DND-41 (cell line): ENCODE measurements at regions not wholly inside any gene's neighbourhood (a gene's known extent, or its start where the extent isn't known, plus 50 kb on each side); places are given as distances from the start of the nearest gene placed in this dataset.

ENCODE experiments used
- CTCF ChIP-seq: IDR thresholded peaks from 2 replicates; pipeline ENCODE4 v1.5.1; 2012; ENCODE audit warnings: borderline replicate concordance, low read length, moderate library complexity, mild to moderate bottlenecking; ENCODE audit not compliant: poor library complexity, severe bottlenecking; ENCODE audit errors: extremely low read depth
- EZH2 ChIP-seq: IDR thresholded peaks from 3 replicates; pipeline ENCODE4 v1.6.1; 2012; ENCODE audit warnings: borderline replicate concordance, low read depth, mild to moderate bottlenecking, moderate library complexity, low read length, inconsistent platforms; ENCODE audit not compliant: severe bottlenecking

DNA sequence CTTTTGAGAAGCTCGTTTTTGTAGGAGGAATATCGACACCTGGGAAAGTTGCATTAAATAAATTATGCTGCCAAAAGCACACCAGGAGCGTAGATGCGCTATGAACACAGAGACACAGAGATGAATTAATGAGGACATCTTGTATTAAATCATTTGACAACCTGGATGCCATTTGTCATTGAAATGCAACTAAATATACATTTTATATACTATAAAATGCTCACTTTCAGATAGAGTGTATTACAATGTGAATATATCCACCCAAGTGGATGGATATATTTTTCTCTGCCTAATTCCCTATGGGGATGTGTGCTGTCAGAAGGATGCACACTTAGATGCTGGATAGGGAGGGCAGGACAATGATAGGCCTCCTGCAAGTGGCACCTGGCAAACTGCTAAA is 426.2 kb downstream of the RIT2 start:
- TF ChIP-seq EZH2 (no peak), CTCF (no peak)
